IMR-90 (cell line): ENCODE measurements at regions not wholly inside any gene's neighbourhood (a gene's known extent, or its start where the extent isn't known, plus 50 kb on each side); places are given as distances from the start of the nearest gene placed in this dataset.

Experiments
- ATAC-seq: fragments of 200-7000 bp; cut with Tn5 transposase; 2 replicates; pipeline ENCODE4 v1.9.1; 2020; ENCODE audit warnings: low read depth, mild to moderate bottlenecking, moderate library complexity
- BruUV-seq: library from RNA; stranded (reverse); fragments of 400-500 nt; replicated peaks from 2 replicates; lab custom pipeline; 2021; lab: Mats Ljungman, UMichigan
- CTCF ChIA-PET: fragments of 300-600 bp; formaldehyde crosslinking; extraction: SDS; loops from one replicate; lab custom pipeline; 2021; ENCODE audit warnings: antibody characterized with exemption; lab: Yijun Ruan, JAX
- POLR2A ChIA-PET: fragments of 300-600 bp; sonication (Branson Sonifier 250); formaldehyde crosslinking; loops from one replicate; lab custom pipeline; 2022; ENCODE audit warnings: antibody characterized with exemption; ENCODE audit not compliant: unreplicated experiment; lab: Charles Lee
- DNase-seq: peaks from one replicate; pipeline ENCODE4 v3.0.0; 2013
- H2AFZ ChIP-seq: replicated peaks from 2 replicates; pipeline ENCODE3; 2013; ENCODE audit warnings: low read length, mild to moderate bottlenecking; ENCODE audit not compliant: poor library complexity
- H2AK5ac ChIP-seq: 2 replicates; pipeline ENCODE4 v1.6.1; 2013; ENCODE audit warnings: low read depth, low read length, inconsistent platforms
- H2AK9ac ChIP-seq: replicated peaks from 2 replicates; pipeline ENCODE3; 2013; ENCODE audit warnings: mild to moderate bottlenecking, low read depth, low read length, moderate library complexity; ENCODE audit not compliant: poor library complexity
- H2BK120ac ChIP-seq: 2 replicates; pipeline ENCODE4 v1.6.1; 2013; ENCODE audit warnings: low read depth, low read length, inconsistent platforms
- H2BK15ac ChIP-seq: 3 replicates; pipeline ENCODE4 v1.6.1; 2013; ENCODE audit warnings: low read depth, low read length, inconsistent platforms
- H2BK20ac ChIP-seq: 2 replicates; pipeline ENCODE4 v1.6.1; 2013; ENCODE audit warnings: low read depth, mild to moderate bottlenecking, inconsistent platforms, low read length, moderate library complexity
- H2BK5ac ChIP-seq: 2 replicates; pipeline ENCODE4 v1.6.1; 2013; ENCODE audit warnings: mild to moderate bottlenecking, low read depth, low read length, inconsistent platforms; ENCODE audit not compliant: poor library complexity, severe bottlenecking
- H3K14ac ChIP-seq: replicated peaks from 2 replicates; pipeline ENCODE4 v1.6.1; 2013; ENCODE audit warnings: low read depth, low read length, inconsistent platforms
- H3K18ac ChIP-seq: 2 replicates; pipeline ENCODE4 v1.6.1; 2013; ENCODE audit warnings: low read depth, low read length, control low read depth
- H3K23ac ChIP-seq: 2 replicates; pipeline ENCODE4 v1.6.1; 2013; ENCODE audit warnings: low read depth, low read length, inconsistent platforms
- H3K27ac ChIP-seq: 2 replicates; pipeline ENCODE4 v1.5.1; 2013; ENCODE audit warnings: mild to moderate bottlenecking, control low read depth, low read length; ENCODE audit not compliant: insufficient read depth
- H3K27me3 ChIP-seq: 2 replicates; pipeline ENCODE4 v1.6.1; 2013; ENCODE audit warnings: low read length; ENCODE audit not compliant: control insufficient read depth, insufficient read depth
- H3K36me3 ChIP-seq: 2 replicates; pipeline ENCODE4 v1.6.1; 2013; ENCODE audit warnings: low read length, mixed read lengths; ENCODE audit not compliant: control insufficient read depth, insufficient read depth
- H3K4ac ChIP-seq: 2 replicates; pipeline ENCODE4 v1.6.1; 2013; ENCODE audit warnings: low read depth, low read length, inconsistent platforms
- H3K4me1 ChIP-seq: 2 replicates; pipeline ENCODE4 v1.6.1; 2013; ENCODE audit warnings: low read length, mixed read lengths; ENCODE audit not compliant: control insufficient read depth, insufficient read depth
- H3K4me2 ChIP-seq: 2 replicates; pipeline ENCODE4 v1.6.1; 2013; ENCODE audit warnings: low read depth, mild to moderate bottlenecking, control low read depth, low read length, moderate library complexity
- H3K4me3 ChIP-seq: 2 replicates; pipeline ENCODE4 v1.5.1; 2013; ENCODE audit warnings: low read depth, mild to moderate bottlenecking, control low read depth, low read length, moderate library complexity; ENCODE audit not compliant: insufficient read depth
- H3K56ac ChIP-seq: 2 replicates; pipeline ENCODE4 v1.6.1; 2013; ENCODE audit warnings: low read length, inconsistent platforms; ENCODE audit not compliant: insufficient read depth; ENCODE audit errors: extremely low read depth
- H3K79me1 ChIP-seq, 2 experiments: 2 replicates each; pipeline ENCODE4 v1.6.1; 2013; ENCODE audit warnings: low read length in 2 of 2, inconsistent platforms in 1 of 2, low read depth in 1 of 2
- H3K9ac ChIP-seq: 2 replicates; pipeline ENCODE4 v1.6.1; 2013; ENCODE audit warnings: low read depth, low read length, control low read depth
- H3K9me1 ChIP-seq: 2 replicates; pipeline ENCODE4 v1.6.1; 2013; ENCODE audit warnings: low read length, inconsistent platforms; ENCODE audit not compliant: insufficient read depth
- H3K9me3 ChIP-seq: 2 replicates; pipeline ENCODE4 v1.6.1; 2013; ENCODE audit warnings: low read length; ENCODE audit not compliant: control insufficient read depth, insufficient read depth
- H4K20me1 ChIP-seq: 2 replicates; pipeline ENCODE4 v1.6.1; 2013; ENCODE audit warnings: low read length, inconsistent platforms; ENCODE audit not compliant: insufficient read depth
- H4K5ac ChIP-seq: 2 replicates; pipeline ENCODE4 v1.6.1; 2013; ENCODE audit warnings: mild to moderate bottlenecking, low read depth, low read length, control low read depth
- H4K8ac ChIP-seq, 2 experiments: 2 replicates each; pipeline ENCODE4 v1.6.1; 2013; ENCODE audit warnings: low read depth in 2 of 2, low read length in 2 of 2, control low read depth in 1 of 2, inconsistent platforms in 1 of 2
- H4K91ac ChIP-seq: 2 replicates; pipeline ENCODE4 v1.6.1; 2013; ENCODE audit warnings: low read depth, low read length, inconsistent platforms; ENCODE audit not compliant: insufficient read depth
- CHD1 ChIP-seq: IDR thresholded peaks from 2 replicates; pipeline ENCODE4 v1.6.1; 2012; ENCODE audit warnings: low read depth, low read length, improper control_type of control experiment
- FOS ChIP-seq: fragments of 150-350 bp; IDR thresholded peaks from 2 replicates; pipeline ENCODE4 v1.6.1; 2016; ENCODE audit warnings: low read depth, low read length
- MAFK ChIP-seq: IDR thresholded peaks from 2 replicates; pipeline ENCODE4 v1.6.1; 2012; ENCODE audit warnings: low read depth, low read length, improper control_type of control experiment
- POLR2A ChIP-seq: IDR thresholded peaks from 2 replicates; pipeline ENCODE4 v1.6.1; 2012; ENCODE audit warnings: mild to moderate bottlenecking, low read depth, low read length
- RAD21 ChIP-seq: IDR thresholded peaks from 2 replicates; pipeline ENCODE4 v1.6.1; 2012; ENCODE audit warnings: low read length, improper control_type of control experiment
- RFX5 ChIP-seq: IDR thresholded peaks from 2 replicates; pipeline ENCODE4 v1.8.0; 2012; ENCODE audit warnings: low read depth, mild to moderate bottlenecking, low read length, moderate library complexity
- SMC3 ChIP-seq: fragments of 150-350 bp; IDR thresholded peaks from 2 replicates; pipeline ENCODE4 v1.6.1; 2016; ENCODE audit warnings: low read depth, mild to moderate bottlenecking, antibody characterized with exemption, low read length, moderate library complexity
- WGBS, 2 experiments: methylation state at CpG; one replicate each; pipeline versions ENCODE4 v1.1.5 to v1.1.7; 2013; ENCODE audit warnings: missing lambda C conversion rate in 2 of 2; ENCODE audit not compliant: insufficient read length in 1 of 2; ENCODE audit errors: extremely low coverage in 2 of 2; 5-methylcytosine and 5-hydroxymethylcytosine counted together
- dilution Hi-C: fragments of 300-500 bp; cut with HindIII; formaldehyde crosslinking; loops from one replicate; pipeline ENCODE4 v1.14.3; 2018; ENCODE audit warnings: low sequenced_read_pairs; ENCODE audit not compliant: unreplicated experiment
- in situ Hi-C: fragments of 300-500 bp; cut with MboI; formaldehyde crosslinking; loops from 3 replicates; pipeline ENCODE4 v1.14.3; 2019; ENCODE audit warnings: low sequenced_read_pairs, inconsistent platforms, mixed read lengths
- intact Hi-C: fragments of 100-400 bp; cut with micrococcal nuclease; formaldehyde crosslinking; loops from 2 replicates; pipeline ENCODE4 v1.10.0; 2022

GRCh38 chr4:20159516-20159915 lies 92.2 kb upstream of the SLIT2 start:
- H3K56ac ChIP-seq = no peak overlapping the region
- H3K79me1 ChIP-seq = no peaks in the 10 kb centered on the region
- no peak overlapping the region for H3K4ac ChIP-seq
- no peak overlapping the region for H3K4me2 ChIP-seq
- H3K9me1 ChIP-seq = no peaks in the 10 kb centered on the region
- no peak overlapping the region for H3K4me3 ChIP-seq
- no peak overlapping the region for H4K91ac ChIP-seq
- H3K23ac ChIP-seq = no peak overlapping the region
- H4K20me1 ChIP-seq = no peaks in the 10 kb centered on the region
- no peak overlapping the region for H2AK9ac ChIP-seq
- H2BK15ac ChIP-seq = no peak overlapping the region
- H2BK120ac ChIP-seq = no peak overlapping the region
- in situ Hi-C loops = no loop called here
- H3K14ac ChIP-seq = no peak overlapping the region
- no peak overlapping the region for H2BK20ac ChIP-seq
- H2AFZ ChIP-seq = no peak overlapping the region
- ChIA-PET POLR2A (no interaction called here), CTCF (no interaction called here)
- dilution Hi-C loops = no loop called here
- H2BK5ac ChIP-seq = no peak overlapping the region
- no peak overlapping the region for H2AK5ac ChIP-seq
- no peaks in the 10 kb centered on the region for H3K4me1 ChIP-seq
- DNase-seq (no peak), ATAC-seq (no peak)
- no TSS peak for BruUV-seq
- H3K18ac ChIP-seq = no peak overlapping the region
- no CpG with 5 or more reads among the region's 2 CpGs for WGBS, 2 experiments
- TF ChIP-seq RAD21 (no peak), MAFK (no peak), CHD1 (no peak), FOS (no peak), RFX5 (no peak), POLR2A (no peak), SMC3 (no peak)
- no peaks in the 10 kb centered on the region for H3K36me3 ChIP-seq
- H3K27ac ChIP-seq = no peak overlapping the region
- no peaks in the 10 kb centered on the region for H3K27me3 ChIP-seq
- H3K9ac ChIP-seq = no peak overlapping the region
- H4K8ac ChIP-seq = no peak overlapping the region
- intact Hi-C loops = no loop called here
- H4K5ac ChIP-seq = no peak overlapping the region
- H3K9me3 ChIP-seq = no peaks in the 10 kb centered on the region
